Central memory CD8-positive, alpha-beta T cell (primary cell): ENCODE measurements at regions not wholly inside any gene's neighbourhood (a gene's known extent, or its start where the extent isn't known, plus 50 kb on each side); places are given as distances from the start of the nearest gene placed in this dataset.

ENCODE experiments used
- ATAC-seq: fragments of 150-1000 bp; cut with Tn5 transposase; replicated peaks from 2 replicates; pipeline ENCODE4 v1.10.0; 2022; ENCODE audit warnings: mild to moderate bottlenecking, moderate FRiP score, moderate number of reproducible peaks; ENCODE audit not compliant: poor library complexity, severe bottlenecking; ENCODE audit errors: extremely low read depth
- DNase-seq, 2 donors: peaks; one replicate each; pipeline ENCODE4 v3.0.0; 2021; ENCODE audit warnings: low spot score in 2 of 2
- H3K27ac Mint-ChIP-seq: one replicate; pipeline ENCODE4 v1.8.0; 2022; ENCODE audit warnings: low read depth, mild to moderate bottlenecking, moderate library complexity, mixed read lengths
- H3K27me3 Mint-ChIP-seq: one replicate; pipeline ENCODE4 v1.8.0; 2022; ENCODE audit warnings: mixed read lengths
- H3K36me3 Mint-ChIP-seq: one replicate; pipeline ENCODE4 v1.8.0; 2022; ENCODE audit warnings: mild to moderate bottlenecking, moderate library complexity, mixed read lengths; ENCODE audit not compliant: insufficient read depth
- H3K4me1 Mint-ChIP-seq: one replicate; pipeline ENCODE4 v1.8.0; 2022; ENCODE audit warnings: mixed read lengths
- H3K4me3 Mint-ChIP-seq: one replicate; pipeline ENCODE4 v1.8.0; 2022; ENCODE audit warnings: mild to moderate bottlenecking, moderate library complexity, mixed read lengths
- H3K9me3 Mint-ChIP-seq: one replicate; pipeline ENCODE4 v1.8.0; 2022; ENCODE audit warnings: mixed read lengths

GRCh38 chr7:114021135-114021534 lies 102.3 kb upstream of the PPP1R3A start:
- ATAC-seq, result no peak
- Mint-ChIP-seq H3K27ac (no peak overlapping the region), H3K36me3 (no peaks in the 10 kb centered on the region), H3K27me3 (peaks cover 23% of the 10 kb centered on the region), H3K4me3 (no peak overlapping the region), H3K4me1 (no peaks in the 10 kb centered on the region), H3K9me3 (no peaks in the 10 kb centered on the region)
- DNase-seq, result no peak

GRCh38 chr7:114008696-114009095 lies 89.9 kb upstream of the PPP1R3A start:
- no peak for DNase-seq
- Mint-ChIP-seq H3K9me3 (no peaks in the 10 kb centered on the region), H3K36me3 (no peaks in the 10 kb centered on the region), H3K27ac (no peak overlapping the region), H3K4me1 (no peaks in the 10 kb centered on the region), H3K4me3 (no peak overlapping the region), H3K27me3 (peaks cover 8% of the 10 kb centered on the region)
- no peak for ATAC-seq

- Mint-ChIP-seq H3K9me3 (peaks cover 1% of the 10 kb centered on the region), H3K27ac (no peak overlapping the region), H3K4me1 (no peaks in the 10 kb centered on the region), H3K36me3 (no peaks in the 10 kb centered on the region), H3K27me3 (no peaks in the 10 kb centered on the region), H3K4me3 (no peak overlapping the region)
- DNase-seq, result no peak
- no peak for ATAC-seq
These were observed 88.6 kb upstream of the PPP1R3A start for GRCh38 chr7:114007386-114007785.

GRCh38 chr7:113998934-113999333 lies 80.1 kb upstream of the PPP1R3A start:
- Mint-ChIP-seq H3K4me1 (no peaks in the 10 kb centered on the region), H3K27me3 (no peaks in the 10 kb centered on the region), H3K9me3 (peaks cover 16% of the 10 kb centered on the region), H3K4me3 (no peak overlapping the region), H3K27ac (no peak overlapping the region), H3K36me3 (no peaks in the 10 kb centered on the region)
- DNase-seq (no peak), ATAC-seq (no peak)

- H3K9me3 Mint-ChIP-seq, result peaks cover 8% of the 10 kb centered on the region
- H3K27me3 Mint-ChIP-seq, result no peaks in the 10 kb centered on the region
- DNase-seq, result no peak
- H3K4me3 Mint-ChIP-seq, result no peak overlapping the region
- H3K27ac Mint-ChIP-seq, result no peak overlapping the region
- no peak for ATAC-seq
- no peaks in the 10 kb centered on the region for H3K36me3 Mint-ChIP-seq
- no peaks in the 10 kb centered on the region for H3K4me1 Mint-ChIP-seq
These were observed 77.6 kb upstream of the PPP1R3A start for GRCh38 chr7:113996405-113996804.

GRCh38 chr7:113986216-113986615 lies 67.4 kb upstream of the PPP1R3A start:
- no peaks in the 10 kb centered on the region for H3K36me3 Mint-ChIP-seq
- no peaks in the 10 kb centered on the region for H3K9me3 Mint-ChIP-seq
- H3K27me3 Mint-ChIP-seq, result no peaks in the 10 kb centered on the region
- H3K4me3 Mint-ChIP-seq, result no peak overlapping the region
- ATAC-seq (no peak), DNase-seq (no peak)
- no peak overlapping the region for H3K27ac Mint-ChIP-seq
- H3K4me1 Mint-ChIP-seq, result no peaks in the 10 kb centered on the region

GRCh38 chr7:113976508-113976907 lies 57.7 kb upstream of the PPP1R3A start:
- ATAC-seq (no peak), DNase-seq (no peak)
- Mint-ChIP-seq H3K4me1 (no peaks in the 10 kb centered on the region), H3K9me3 (no peaks in the 10 kb centered on the region), H3K27me3 (no peaks in the 10 kb centered on the region), H3K36me3 (no peaks in the 10 kb centered on the region), H3K4me3 (no peak overlapping the region), H3K27ac (no peak overlapping the region)

- Mint-ChIP-seq H3K4me1 (no peaks in the 10 kb centered on the region), H3K36me3 (no peaks in the 10 kb centered on the region), H3K9me3 (peaks cover 10% of the 10 kb centered on the region), H3K4me3 (no peak overlapping the region), H3K27me3 (no peaks in the 10 kb centered on the region), H3K27ac (no peak overlapping the region)
- DNase-seq, result no peak
- no peak for ATAC-seq
These were observed 49.9 kb upstream of the PPP1R3A start for GRCh38 chr7:113968713-113969112.
